ENCODE measurements at regions not wholly inside any gene's neighbourhood (a gene's known extent, or its start where the extent isn't known, plus 50 kb on each side); places are given as distances from the start of the nearest gene placed in this dataset.
"Not testable (repeated sequence)": the region's sequence is repeated elsewhere in the genome, so short reads cannot be mapped to it uniquely, and the experiment has no call there.

DNA sequence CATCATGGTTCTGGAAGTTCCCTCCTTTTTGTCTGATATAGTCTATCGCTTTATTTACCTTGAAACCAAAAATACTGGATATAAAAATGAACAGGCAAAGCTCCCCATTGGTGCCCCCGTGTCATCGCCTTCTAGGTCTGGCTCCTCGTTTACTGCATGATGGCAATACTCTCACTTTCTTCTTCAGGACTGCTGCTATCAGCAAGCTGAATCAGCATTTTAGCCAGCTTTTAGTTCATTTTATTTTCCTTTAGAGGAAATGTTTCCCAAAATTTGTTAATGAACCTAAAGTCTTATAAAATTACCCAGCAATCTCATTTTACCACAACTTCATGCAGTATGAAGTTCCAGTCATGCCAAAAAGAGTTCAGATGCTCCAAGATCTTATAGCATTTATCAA is 80.5 kb downstream of the ZIC3 start:
- no peak for DNase-seq

DNA sequence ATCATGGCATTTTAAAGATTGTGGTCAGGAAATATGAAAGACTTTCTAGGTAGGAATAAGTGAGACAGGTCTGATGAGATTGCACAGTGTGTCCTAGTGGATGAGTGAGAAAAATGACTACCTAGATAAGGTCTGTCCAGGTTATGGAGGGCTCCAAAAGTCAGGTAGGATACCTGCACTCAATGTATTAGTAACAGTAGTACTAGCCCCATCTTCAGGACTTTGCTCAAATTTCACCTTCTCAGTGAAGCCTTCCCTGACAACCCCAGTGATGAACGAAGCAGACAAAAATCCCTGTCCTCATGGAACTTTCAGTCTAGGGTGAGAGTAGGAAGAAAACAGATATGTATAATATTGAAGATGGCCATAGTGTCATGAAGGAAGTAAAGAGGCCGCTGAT is 85.7 kb downstream of the ZIC3 start:
- DNase-seq: no peak

DNA sequence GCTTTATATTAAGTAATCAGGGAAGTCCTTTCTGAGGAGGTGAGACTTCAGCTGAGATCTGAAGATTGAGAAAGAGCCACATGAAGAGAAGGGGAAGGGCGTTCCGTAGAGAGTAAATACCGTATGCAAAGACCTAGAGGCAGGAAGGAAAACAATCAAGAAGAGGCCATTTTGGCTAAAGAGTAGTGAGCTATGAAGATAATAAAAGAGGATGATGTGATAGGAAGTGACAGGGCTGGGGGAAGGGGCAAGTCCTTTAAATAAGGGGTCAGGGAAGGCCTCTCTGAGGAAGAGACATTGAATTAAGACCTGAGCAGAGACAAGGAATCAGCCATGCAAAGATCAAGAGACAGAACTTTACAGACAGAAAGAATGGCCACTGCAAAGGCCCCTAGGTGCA is 86.2 kb downstream of the ZIC3 start:
- no peak for DNase-seq

DNA sequence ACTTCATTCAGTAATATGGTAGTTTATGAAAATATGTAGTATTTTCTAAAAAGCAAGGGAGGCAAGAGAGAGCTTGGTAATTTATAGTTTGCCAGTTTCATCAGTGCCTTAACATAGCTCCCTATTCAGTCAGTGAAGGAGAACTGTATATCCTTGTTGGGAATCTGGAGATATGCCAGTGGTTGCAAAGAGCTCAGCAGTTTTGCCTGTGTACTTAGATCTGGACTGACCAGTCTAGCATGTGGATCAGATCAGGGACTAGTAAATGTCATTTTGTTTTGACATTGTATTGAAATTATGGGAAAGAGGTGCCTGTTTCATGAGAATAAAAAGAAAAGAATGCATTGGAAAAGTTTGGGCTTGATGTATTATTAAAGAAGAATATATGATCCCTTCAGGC is 88.6 kb downstream of the ZIC3 start:
- no peak for DNase-seq

DNA sequence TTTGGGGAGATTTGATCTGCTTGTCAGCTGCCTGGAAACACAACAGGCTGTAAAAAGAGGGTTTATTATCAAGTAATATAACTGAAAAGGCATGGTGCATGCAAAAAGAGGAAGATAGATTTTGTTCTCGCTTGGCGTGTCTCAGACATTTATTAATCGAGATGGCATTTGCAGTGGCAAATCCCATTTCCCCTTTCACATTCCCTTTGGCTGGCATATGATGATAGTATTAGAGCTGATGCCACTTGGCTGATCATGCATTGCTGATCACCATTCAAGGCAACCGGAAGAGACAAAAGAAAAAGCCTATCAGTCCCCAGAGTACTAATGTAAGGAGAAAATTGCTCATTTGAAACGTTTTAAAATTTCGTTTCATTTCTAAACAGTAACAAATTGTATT is 101.8 kb downstream of the ZIC3 start:
- DNase-seq: no peak

DNA sequence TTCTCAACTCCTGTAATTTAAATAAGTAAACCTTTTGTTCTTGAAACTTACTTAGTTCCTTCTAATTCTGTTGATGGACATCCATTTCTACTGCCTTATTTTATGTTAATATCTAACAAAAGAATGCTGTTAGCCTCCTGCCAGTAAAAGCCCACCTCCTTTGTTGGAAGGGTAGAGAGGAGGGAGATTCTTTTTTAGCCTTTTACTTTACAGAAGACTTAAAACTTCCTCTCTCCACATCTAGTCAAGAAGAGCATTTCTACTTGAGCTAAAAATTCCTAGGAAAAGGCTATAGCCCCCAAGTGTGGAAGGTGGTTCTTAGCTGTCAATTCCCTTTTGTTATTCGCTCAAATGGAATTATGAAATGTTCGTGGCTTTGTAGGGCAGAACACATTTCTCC is 118.7 kb downstream of the ZIC3 start:
- no peak for DNase-seq

DNA sequence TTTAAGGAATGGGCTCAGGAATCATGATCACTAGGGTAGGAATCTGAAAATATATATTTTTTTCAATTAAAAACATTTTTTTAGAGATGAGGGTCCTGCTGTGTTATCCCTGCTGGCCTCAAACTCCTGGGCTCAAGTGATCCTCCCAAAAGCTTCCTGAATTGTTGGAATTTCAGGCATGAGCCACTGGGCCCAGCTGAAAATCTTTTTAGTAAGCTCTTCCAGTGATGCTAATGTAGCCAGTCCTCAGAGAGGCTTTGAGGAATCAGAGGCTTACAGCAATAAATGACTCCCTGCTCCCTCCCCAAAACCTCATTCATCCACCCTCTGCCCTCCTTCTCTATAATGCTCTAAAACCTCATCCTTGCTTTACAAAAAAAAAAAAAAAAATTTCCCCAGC is 129.5 kb downstream of the ZIC3 start:
- DNase-seq: no peak

DNA sequence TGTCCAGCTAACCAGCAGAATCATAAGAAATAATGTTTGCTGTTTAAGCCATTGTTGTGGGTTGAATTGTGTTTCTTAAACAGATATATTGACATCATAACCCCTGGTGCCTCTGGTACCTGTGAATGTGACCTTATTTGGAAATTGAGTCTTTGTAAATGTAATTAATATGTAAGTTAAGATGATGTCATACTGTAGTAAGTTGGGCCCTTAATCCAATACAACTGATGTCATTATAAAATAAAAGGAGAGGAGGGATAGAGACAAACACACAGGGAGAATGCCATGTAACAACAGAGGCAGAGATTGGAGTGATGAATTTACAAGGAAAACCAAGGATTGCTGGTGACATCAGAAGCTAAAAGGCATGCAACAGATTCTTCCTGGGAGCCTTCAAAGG is 141.4 kb downstream of the ZIC3 start:
- DNase-seq: no peak

DNA sequence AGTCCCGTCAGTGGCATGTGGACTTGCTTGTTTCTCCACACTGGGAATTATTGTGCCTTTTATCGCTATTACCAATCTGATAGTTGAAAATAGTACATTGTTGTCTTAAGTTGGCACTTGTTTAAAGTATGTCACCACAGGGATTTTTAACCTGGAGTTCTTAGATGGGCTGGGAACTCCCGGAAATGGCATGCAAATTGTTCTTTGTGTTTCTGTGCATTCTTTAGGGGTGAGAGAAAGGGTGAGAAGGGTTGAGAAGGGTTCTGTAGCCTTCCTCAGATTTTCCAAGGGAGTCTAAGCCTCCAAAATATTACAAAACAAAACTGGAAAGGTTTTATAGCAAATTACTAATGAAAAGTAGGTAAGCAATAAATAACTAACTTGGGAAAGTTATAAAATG is 176.9 kb downstream of the ZIC3 start:
- DNase-seq: no peak

DNA sequence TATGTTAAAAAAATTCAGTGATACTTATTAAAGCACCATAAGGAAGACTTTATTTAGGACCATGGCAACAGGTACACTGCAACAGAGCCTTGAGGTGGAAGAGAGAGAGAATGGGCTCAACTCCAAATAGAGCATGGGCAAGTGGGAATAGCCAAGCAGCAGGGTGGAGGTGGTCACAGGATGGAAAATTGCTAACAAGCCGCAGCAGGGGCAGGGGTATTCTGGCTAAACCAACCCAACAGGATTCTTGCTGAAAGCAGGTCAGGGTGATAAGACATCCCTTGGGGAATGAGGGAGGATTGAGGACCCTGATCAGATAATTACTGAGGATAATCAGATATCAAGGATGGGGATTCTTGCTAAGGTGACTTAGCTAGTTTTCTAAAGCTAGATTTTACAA is 177.5 kb downstream of the ZIC3 start:
- no peak for DNase-seq

DNA sequence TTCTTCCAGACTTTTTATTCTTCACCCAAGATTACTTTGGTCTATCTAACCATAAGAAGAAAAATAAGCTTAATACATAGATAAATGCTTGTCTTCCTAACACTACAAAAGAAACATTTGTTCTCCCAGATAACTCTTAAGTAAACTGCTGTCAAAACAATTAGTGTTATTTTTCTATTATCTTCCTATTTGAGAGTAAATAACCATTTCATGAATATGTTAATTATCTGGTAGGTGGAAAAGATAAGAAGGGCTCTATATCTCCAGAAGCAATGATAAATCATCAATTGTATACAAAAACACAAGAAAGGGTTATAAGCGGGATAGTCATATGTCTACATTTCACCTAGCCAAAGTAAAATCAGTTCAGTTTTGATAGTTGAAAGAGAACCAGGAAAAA is 180.4 kb downstream of the ZIC3 start:
- no peak for DNase-seq

DNA sequence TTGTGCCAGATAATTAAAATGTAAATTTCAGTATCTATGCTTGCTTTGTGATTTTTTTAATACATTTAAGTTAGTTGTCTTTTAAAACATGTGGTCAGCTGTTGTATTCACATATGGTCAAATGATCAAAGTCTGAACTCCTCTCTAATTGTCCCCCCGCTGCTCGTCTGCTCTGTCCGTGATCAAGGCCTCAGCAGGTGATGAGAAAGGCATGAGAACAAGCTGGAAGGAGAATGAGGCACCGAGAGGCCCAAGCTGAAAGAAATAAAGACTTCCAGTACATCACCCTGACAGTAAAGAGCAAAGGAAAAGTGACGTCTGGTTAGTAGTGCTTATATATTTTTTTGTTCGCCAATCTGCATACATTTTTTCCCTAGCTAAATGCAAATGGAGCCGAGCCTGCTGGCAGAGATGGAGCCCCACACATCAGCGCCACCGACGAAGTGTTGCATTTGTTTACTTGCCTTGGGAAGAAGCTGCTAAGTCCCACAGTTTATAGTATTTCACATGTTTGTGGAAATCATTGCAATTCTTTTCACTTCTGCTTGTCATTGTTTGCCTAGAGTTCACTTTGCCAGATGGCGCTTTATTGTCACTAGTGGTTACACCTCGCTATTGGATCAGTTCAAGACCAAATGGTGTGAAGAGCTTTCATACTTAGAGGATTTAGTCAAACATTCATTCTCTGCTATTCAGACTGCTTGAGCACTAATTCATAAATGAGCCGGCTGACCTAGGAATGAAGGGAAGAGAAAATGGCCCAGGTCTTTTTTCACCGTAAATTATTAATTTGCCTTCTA is 181.5 kb downstream of the ZIC3 start:
- DNase-seq: no peak

DNA sequence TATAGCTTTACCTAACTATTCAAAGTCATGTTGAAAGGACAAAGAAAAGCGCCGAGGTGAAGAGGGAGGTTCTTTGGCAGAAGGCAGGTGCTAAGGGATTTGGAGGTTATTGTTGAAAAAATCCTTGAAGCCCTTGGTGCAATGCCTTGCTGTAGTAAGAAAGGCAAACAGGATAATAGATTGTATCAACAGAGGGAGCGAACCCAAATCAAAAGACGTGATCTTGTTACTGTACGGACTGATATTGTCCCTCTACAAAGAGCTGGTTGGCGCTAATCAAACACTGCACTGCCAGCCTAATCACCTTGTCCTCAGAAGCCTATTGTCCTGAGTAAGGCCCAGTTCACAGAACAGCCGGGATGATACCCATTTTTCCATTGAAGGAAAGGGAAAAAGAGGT is 182.9 kb downstream of the ZIC3 start:
- no peak for DNase-seq

DNA sequence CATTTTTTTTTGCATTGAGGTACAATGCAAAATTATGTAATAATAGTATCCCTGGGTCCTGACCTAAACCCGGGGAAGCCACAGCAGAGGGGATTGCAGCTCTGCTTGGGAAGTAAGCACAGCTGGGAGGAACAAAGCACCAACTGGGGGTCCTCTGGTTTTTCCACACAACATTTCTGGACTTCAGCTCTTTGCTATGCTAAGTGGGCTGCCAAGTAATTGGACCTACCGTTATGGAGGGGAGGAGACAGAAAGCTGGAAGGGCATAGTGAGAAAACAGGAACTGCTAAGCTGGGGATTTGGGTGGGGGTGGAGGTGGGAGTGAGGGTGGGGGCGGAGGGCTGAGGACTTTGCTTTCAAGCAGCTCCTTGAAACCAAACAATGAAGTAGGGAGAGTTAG is 183.3 kb downstream of the ZIC3 start:
- no peak for DNase-seq

DNA sequence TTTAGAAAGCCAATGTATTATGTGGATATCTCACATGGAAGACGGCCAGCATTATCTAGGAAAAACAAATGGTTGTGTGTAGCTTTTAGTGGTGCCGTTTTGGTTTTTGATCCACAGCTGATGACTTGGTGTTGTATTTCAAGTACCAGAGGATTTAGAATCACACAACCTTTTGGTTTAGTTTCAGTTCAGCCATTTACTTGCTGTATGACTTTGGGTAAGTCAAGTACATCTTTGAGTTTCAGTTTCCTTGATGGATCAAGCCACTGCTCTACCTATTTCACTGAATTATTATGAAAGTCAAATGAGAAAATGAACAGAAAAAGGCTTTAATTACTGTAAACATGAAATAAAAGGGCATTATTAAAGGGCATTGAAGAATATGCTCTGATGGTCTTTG is 205.6 kb downstream of the ZIC3 start:
- no peak for DNase-seq

DNA sequence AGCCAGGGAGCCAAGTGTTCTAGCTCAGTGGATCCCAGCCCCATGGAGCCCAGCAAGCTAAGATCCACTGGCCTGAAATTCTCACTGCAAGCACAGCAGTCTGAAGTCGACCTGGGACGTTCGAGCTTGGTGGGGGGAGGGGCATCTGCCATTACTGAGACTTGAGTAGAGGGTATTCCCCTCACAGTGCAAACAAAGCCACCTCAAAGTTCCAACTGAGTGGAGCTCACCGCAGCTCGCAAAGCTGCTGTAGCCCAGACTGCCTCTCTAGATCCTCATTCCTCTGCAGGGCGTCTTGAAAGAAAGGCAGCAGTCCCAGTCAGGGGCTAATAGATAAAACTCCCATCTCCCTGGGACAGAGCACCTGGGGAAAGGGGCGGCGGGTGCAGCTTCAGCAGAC is 226.3 kb downstream of the ZIC3 start:
- DNase-seq: no peak

DNA sequence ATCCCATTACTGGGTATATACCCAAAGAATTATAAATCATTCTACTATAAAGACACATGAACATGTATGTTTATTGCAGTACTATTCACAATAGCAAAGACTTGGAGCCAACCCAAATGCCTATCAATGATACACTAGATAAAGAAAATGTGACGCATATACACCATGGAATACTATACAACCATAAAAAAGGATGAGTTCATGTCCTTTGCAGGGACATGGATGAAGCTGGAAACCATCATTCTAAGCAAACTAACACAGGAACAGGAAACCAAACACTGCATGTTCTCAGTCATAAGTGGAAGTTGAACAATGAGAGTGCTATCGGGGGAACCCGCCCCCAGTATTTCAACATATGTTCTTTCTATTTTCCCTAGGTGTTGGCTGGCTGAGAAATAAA is 232.0 kb downstream of the ZIC3 start:
- not testable (repeated sequence) for DNase-seq

DNA sequence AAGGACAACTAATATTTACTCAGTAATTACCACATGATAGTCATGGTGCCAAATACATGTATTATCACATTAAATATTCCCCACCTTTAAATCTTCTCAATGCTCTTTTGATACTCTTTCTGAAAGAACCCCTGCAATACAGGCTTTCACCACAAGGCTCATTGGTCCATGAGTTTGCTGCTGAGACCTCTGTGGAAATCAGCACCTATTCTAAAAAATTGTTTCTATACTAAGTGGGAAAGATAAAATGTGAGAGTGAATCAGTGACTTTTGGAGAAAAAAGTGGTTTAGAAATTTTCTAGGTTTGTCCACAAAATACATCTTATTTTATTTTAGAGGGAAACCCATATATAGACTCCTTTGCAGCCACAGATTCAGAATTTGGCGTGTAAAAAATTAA is 257.3 kb downstream of the ZIC3 start:
- DNase-seq: no peak

DNA sequence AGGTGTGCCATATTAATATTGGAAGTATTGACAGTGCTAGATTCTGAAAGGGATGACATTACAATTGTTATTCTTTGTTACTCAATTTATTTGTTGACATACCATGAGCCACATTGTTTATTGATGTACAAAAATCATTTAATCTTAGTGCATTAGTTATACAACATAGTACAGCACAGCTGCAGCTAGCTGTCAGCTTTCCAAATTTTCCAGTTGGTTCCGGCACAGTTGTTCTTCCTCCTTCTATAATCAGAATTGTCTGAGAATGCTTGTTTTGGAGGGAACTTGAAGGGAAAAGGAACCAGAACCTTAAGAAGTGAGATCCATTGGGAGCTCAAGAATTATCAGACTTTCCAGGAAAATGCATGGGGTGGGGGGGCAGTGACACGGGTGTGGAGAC is 281.4 kb downstream of the ZIC3 start:
- DNase-seq: no peak

DNA sequence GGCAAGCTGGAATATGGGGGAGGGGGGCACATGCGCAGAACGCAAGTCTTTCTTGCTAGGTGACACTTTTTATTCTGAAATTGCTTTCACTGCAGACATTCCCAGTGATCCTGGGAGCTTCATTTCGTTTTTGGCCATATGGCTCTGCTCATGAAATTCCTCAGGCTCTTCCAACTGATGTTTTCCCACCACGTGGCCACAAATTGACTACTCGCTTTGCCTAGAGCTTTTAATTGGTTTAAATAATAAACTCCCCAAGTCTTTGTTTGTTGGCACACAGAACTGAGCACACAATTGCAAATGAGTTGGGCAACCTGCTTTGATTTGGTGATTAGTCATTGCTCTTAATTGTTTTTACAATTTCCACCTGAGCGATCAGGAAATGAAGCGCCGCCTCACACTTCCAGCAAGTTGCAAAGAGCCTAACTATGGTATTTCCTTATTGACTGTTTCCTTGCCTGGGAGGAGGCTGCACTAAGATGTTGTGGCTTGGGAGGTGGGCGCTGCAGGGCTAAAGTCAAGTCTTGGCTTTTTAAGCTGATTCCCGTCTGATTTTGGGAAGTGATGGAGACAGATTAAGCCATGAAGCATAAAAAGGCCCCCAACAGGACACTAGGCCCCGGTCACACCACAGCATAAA is 282.5 kb downstream of the ZIC3 start:
- no peak for DNase-seq

DNA sequence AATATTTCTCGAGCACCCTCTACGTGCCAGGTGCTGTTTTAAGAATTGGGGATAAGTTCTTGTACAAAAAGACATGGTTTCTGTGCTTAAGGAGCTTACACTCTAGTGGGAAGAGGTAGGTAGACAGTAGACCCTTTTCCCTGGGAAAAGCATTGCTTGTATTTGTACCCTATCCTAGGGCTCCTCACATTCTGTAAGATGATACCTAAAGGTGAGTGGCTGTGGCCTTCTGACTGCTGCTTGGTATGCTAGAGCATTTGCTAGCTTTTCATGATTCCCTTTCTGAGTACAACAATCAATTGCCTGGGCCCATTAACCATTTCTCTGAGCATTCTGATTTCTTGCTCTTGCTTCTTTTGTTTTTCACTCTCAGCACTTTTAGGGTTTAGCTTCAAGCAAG is 286.6 kb downstream of the ZIC3 start:
- no peak for DNase-seq

DNA sequence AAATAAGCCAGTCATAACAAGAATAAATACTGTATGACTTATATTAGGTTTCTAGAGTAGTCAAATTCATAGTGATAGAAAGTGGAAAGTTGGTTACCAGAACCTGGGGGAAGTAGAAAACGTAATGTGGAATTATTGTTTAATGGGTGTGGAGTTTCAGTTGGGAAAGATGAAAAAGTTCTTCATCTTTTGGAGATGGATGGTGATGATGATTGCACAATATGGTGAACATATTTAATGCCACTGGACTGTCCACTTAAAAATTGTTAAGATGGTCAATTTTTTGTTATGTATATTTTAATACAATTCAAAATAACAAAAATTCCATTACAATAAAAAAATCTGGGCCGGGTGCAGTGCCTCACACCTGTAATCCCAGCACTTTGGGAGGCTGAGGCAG is 289.6 kb downstream of the ZIC3 start:
- no peak for DNase-seq

DNA sequence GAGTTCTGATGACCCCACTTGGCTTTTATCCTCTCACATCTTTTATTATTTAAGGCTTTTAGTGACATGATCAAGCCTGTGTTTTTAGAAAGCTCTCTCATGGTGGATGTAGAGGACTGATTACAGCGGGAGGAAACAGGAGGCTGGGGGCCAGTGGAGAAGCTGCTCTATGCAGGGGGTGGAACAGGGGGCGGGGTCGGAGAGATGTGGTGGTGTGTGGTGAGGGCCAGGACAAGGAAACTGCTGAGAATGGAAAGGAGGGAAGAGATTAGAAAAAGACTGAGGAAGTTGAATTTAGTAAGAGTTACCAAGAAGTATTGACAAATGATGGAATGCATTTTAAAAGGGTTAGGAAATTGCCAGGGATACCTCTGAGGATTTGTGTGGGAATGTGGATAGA is 292.2 kb downstream of the ZIC3 start:
- no peak for DNase-seq

DNA sequence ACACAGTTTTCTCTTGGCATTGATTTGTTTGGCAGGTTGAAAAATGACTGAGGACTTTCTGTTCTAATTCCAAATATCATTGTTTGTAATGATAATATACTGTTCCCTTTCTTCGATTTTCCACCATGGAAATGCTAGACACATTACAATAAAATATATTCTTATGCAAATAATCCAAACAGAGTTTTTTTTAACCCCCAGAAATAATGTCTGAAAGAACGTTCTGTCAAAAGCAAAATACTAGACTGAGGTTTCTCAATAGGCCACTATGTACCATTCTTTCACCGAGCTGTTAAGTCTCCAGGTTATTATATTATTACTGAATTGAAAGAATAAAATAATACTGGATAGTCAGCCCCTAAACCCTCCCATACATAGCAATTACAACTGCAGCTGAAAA is 312.5 kb downstream of the ZIC3 start:
- no peak for DNase-seq

DNA sequence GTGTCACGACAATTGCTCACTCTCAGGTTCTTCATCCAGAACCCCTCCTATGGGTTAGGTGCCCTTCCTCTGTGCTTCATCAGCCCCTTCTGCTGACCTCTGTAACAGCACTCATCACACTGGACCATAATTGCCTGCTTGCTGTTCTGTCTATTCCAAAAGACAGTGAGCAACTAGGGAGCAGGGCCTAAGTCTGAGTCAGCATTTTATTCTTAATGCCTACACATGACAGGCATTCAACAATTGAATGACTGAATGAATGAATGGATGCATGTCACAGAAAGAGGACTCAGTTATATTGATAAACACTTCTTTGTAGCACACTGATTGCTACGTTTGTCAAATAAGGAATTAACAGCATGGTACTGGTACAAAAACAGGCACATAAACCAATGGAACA is 317.0 kb downstream of the ZIC3 start:
- DNase-seq: no peak
